Mucosa of descending colon (tissue), 3 donors: ENCODE measurements at regions not wholly inside any gene's neighbourhood (a gene's known extent, or its start where the extent isn't known, plus 50 kb on each side); places are given as distances from the start of the nearest gene placed in this dataset.
A peak's percentile ranks its signal among the peaks of the same experiment; 100 is the strongest.

Experiments
- ATAC-seq: fragments of 200-7000 bp; cut with Tn5 transposase; one replicate; pipeline ENCODE4 v1.9.1; 2020; ENCODE audit warnings: mild to moderate bottlenecking, moderate library complexity
- DNase-seq, 3 donors: peaks; one replicate each; pipeline ENCODE4 v3.0.0-alpha.2; 2020
- H3K36me3 ChIP-seq: fragments of 200-600 bp; one replicate; pipeline ENCODE4 v1.8.0; 2021; ENCODE audit warnings: low read depth, mild to moderate bottlenecking
- H3K4me1 ChIP-seq: fragments of 200-600 bp; one replicate; pipeline ENCODE4 v1.8.0; 2021; ENCODE audit warnings: low read depth, mild to moderate bottlenecking
- H3K4me3 ChIP-seq: fragments of 200-600 bp; one replicate; pipeline ENCODE4 v1.8.0; 2021; ENCODE audit warnings: mild to moderate bottlenecking
- H3K9me3 ChIP-seq: fragments of 200-600 bp; one replicate; pipeline ENCODE4 v1.8.0; 2021; ENCODE audit warnings: mild to moderate bottlenecking
- CTCF ChIP-seq: fragments of 200-600 bp; IDR thresholded peaks from one replicate; pipeline ENCODE4 v1.8.0; 2022; ENCODE audit warnings: antibody characterized with exemption, mild to moderate bottlenecking
- intact Hi-C, 2 donors: fragments of 100-400 bp; cut with DNase I in 1 of 2; cut with micrococcal nuclease in 1 of 2; formaldehyde crosslinking; loops; one replicate each; pipeline versions ENCODE4 v1.11.0 to v1.11.1; 2022; cut with DNase I, micrococcal nuclease
- donor health status: DM: no; HTN: no; CAD: no; lungs with moderate emphysema.
- donor health status: DM: no; HTN: no; CAD: no.
- donor health status: DM: no; HTN: yes; CAD: no.

DNA sequence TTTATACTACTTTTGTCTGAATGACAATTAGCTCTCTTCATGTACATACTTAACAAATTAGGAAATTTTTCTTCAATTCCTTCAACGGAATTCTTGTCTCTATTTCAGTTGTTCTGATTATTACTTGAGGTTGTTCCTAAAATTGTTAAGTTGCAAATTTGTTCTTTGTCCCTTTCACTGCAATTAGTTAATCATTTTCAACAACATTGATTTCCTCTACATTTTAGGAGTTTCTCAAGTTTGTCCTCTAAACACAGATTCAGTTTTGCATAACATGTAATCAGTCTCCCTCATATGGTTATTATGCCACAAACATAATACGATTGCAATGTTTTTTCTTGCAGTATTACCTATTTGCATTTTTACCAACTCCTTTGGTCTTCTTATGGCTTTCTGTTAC, 283.5 kb downstream of the SV2B start:
- H3K9me3 ChIP-seq, result no peaks in the 10 kb centered on the region
- TF ChIP-seq CTCF, result no peak
- intact Hi-C loops, result no loop called here
- no peak overlapping the region for H3K4me3 ChIP-seq
- H3K4me1 ChIP-seq, result no peaks in the 10 kb centered on the region
- DNase-seq (no peak), ATAC-seq (no peak)
- no peaks in the 10 kb centered on the region for H3K36me3 ChIP-seq

DNA sequence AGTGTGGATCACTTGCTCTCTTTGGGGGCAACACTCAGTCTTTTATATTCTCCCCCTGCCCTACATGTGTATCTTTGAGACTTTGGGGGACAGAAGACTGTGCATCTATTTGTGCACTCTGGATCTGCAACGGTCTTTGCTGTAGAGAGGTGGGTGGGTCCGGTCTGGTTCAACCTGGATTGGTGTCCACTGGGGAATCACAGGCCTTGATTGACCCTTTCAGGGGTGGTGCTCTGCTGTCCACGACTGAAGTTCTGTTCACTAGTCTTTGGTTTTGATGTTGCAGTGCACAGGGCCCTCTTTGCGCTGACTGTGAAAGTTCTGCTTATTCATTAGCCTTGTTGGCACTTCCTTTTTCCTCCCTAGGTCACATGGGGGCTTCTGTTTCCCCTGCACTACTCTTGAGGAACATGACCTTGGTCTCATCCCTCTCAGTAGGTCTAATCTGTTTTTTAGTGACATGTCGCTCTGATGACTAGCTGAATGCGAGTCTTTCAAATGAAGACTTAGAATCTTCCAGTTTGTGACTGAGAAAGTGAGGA, 284.2 kb downstream of the SV2B start:
- no peak for TF ChIP-seq CTCF
- Histone ChIP-seq H3K4me3 (no peak overlapping the region), H3K9me3 (no peaks in the 10 kb centered on the region), H3K4me1 (no peaks in the 10 kb centered on the region), H3K36me3 (no peaks in the 10 kb centered on the region)
- intact Hi-C loops, result no loop called here
- DNase-seq (no peak), ATAC-seq (no peak)

DNA sequence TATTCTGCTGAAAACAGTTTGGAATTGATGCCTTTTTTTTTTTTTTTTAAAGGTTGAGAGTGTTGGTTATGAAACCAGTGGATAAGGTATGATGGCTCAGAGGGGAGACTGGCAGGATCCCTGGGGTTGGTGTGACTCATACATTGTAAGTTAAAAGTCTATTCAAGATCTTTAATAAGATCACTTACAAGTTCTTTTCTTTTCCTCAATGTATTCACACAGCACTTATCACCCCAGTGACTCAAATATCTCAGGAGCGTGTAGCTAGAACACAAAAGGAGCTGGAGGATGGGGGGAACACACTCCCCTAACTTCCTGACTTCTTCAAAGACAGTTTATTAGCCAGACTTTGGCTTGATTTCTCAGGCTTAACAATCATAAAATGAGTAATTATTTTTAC, 285.3 kb downstream of the SV2B start:
- TF ChIP-seq CTCF, result no peak
- ATAC-seq (no peak), DNase-seq (no peak)
- H3K9me3 ChIP-seq, result no peaks in the 10 kb centered on the region
- no peaks in the 10 kb centered on the region for H3K4me1 ChIP-seq
- no peak overlapping the region for H3K4me3 ChIP-seq
- intact Hi-C loops, result no loop called here
- no peaks in the 10 kb centered on the region for H3K36me3 ChIP-seq

DNA sequence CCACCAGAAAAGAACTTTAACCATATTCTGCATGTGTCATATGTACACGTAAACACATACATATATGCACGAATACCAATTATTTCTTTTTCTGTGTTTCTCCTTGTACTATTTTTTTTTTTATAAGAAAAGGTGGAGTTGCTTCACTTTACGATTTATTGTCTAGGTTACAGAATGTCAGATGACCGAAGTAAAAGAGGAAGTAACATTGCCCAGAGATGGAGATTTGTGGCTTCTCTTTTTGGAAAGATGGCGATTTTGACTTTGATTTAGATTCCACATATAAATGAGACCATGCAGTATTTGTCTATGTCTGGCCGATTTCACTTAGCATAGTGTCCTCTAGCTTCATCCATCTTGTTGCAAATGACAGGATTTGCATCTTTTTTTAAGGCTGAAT, 293.1 kb downstream of the SV2B start:
- intact Hi-C loops, result no loop called here
- no peak for TF ChIP-seq CTCF
- ATAC-seq, result no peak
- Histone ChIP-seq H3K4me1 (no peaks in the 10 kb centered on the region), H3K36me3 (no peaks in the 10 kb centered on the region), H3K4me3 (no peak overlapping the region), H3K9me3 (no peaks in the 10 kb centered on the region)
- no peak for DNase-seq

DNA sequence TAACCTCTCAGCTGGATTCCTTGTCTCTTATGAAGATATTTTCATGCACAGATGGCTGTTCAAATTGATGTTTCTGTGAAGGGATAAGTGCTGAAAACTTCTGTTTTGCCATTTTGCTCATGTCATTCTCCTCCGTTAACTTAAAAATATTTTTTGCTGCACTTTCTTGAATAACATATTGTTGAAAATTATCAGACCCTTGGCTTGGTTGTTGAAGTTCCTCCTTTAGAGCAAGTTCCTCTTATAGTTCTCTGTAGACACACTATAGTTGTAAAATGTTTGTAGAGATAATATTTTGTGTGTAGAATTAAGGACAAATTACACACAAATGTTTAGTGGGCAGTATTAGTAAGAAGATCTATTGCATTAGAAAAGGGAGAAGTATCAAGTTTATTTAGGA, 300.4 kb downstream of the SV2B start:
- intact Hi-C loops, result no loop called here
- DNase-seq, result no peak
- Histone ChIP-seq H3K4me3 (no peak overlapping the region), H3K4me1 (no peaks in the 10 kb centered on the region), H3K36me3 (no peaks in the 10 kb centered on the region), H3K9me3 (no peaks in the 10 kb centered on the region)
- ATAC-seq, result no peak
- no peak for TF ChIP-seq CTCF

DNA sequence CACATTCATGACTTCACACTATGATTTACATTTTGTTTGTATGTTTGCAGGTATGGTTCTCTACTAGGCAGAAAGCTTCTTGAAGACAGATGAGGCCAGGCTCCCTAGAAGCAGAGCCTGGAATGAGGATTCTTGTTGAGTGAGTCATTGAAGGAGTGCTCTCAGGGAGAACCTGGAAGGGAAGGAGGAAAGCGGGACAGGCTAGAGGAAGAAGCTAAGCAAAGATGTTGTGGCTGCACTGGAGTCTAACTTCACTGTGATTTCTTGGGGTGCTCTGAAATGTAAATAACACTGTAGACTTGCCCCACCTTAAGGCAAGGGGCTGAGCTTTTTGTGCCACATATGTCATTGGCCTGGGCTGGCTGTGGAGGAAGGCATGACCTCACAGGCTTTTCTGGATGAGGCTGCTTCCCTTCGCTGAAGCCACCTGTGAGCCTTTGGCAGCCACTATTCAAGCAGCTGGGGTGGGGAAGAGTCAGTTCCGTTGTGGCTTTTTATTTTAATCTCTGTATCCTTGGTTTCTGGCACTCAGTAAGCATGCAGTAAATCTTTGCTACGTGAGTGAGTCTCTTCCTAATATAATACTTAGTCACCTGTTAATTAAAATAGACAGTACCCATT, 307.3 kb downstream of the SV2B start:
- no peak overlapping the region for H3K4me3 ChIP-seq
- H3K9me3 ChIP-seq, result no peaks in the 10 kb centered on the region
- peak in 1 of 3 donors; percentile 3 for DNase-seq
- intact Hi-C loops, result no loop called here
- H3K36me3 ChIP-seq, result no peaks in the 10 kb centered on the region
- no peak for TF ChIP-seq CTCF
- H3K4me1 ChIP-seq, result no peaks in the 10 kb centered on the region
- no peak for ATAC-seq
